ENCODE measurements at regions not wholly inside any gene's neighbourhood (a gene's known extent, or its start where the extent isn't known, plus 50 kb on each side); places are given as distances from the start of the nearest gene placed in this dataset.

- no peak overlapping the region for H3K27ac ChIP-seq
- no peak for TF ChIP-seq CTCF (conservative IDR thresholded peaks at IDR 0.05)
These were observed 190.4 kb upstream of the TLL1 start for GRCh38 chr4:165682611-165683010.

GRCh38 chr4:165684177-165684805 is 188.7 kb upstream of the TLL1 start:
- no peak overlapping the region for H3K27ac ChIP-seq
- TF ChIP-seq ZFX (IDR thresholded peaks at IDR 0.05) (no peak), CTCF (conservative IDR thresholded peaks at IDR 0.05) (no peak)

GRCh38 chr4:165686756-165687155 is 186.3 kb upstream of the TLL1 start:
- TF ChIP-seq ZFX (IDR thresholded peaks at IDR 0.05), result no peak
- no peak for TF ChIP-seq CTCF (conservative IDR thresholded peaks at IDR 0.05)
- H3K27ac ChIP-seq, result no peak overlapping the region

GRCh38 chr4:165689159-165689558 is 183.9 kb upstream of the TLL1 start:
- no peak overlapping the region for H3K27ac ChIP-seq
- TF ChIP-seq CTCF (conservative IDR thresholded peaks at IDR 0.05) (no peak), ZFX (IDR thresholded peaks at IDR 0.05) (no peak)

GRCh38 chr4:165692082-165692481 is 181.0 kb upstream of the TLL1 start:
- TF ChIP-seq CTCF (conservative IDR thresholded peaks at IDR 0.05), result no peak
- no peak for TF ChIP-seq ZFX (IDR thresholded peaks at IDR 0.05)

GRCh38 chr4:165698272-165698671 is 174.8 kb upstream of the TLL1 start:
- no peak for TF ChIP-seq CTCF (conservative IDR thresholded peaks at IDR 0.05)
- TF ChIP-seq ZFX (IDR thresholded peaks at IDR 0.05), result no peak
- no peak overlapping the region for H3K27ac ChIP-seq

More at GRCh38 chr4:165692082-165692481, 181.0 kb upstream of the TLL1 start:
- H3K27ac ChIP-seq, result no peak overlapping the region

GRCh38 chr4:165699055-165699454 is 174.0 kb upstream of the TLL1 start:
- H3K27ac ChIP-seq, result no peak overlapping the region
- TF ChIP-seq ZFX (IDR thresholded peaks at IDR 0.05) (no peak), CTCF (conservative IDR thresholded peaks at IDR 0.05) (no peak)
